ENCODE measurements at regions not wholly inside any gene's neighbourhood (a gene's known extent, or its start where the extent isn't known, plus 50 kb on each side); places are given as distances from the start of the nearest gene placed in this dataset.

- H3K27ac ChIP-seq (ENCODE audit: control insufficient read depth, insufficient read depth, low read length): no peak overlapping the region
- FAIRE-seq: no peak
- no peak overlapping the region for H3K4me2 ChIP-seq (ENCODE audit: control insufficient read depth, extremely low read depth, insufficient read depth, low read depth, low read length)
- no peak for TF ChIP-seq EZH2 (IDR thresholded peaks at IDR 0.05; ENCODE audit: low read length)
- no peak for TF ChIP-seq CTCF (optimal IDR thresholded peaks at IDR 0.05 in 1 of 3, IDR thresholded peaks at IDR 0.05 in 1 of 3, conservative IDR thresholded peaks at IDR 0.05 in 1 of 3; ENCODE audit: extremely low read depth in 1 of 3, insufficient read depth in 2 of 3, low read length in 3 of 3)
- no peak overlapping the region for H3K4me3 ChIP-seq (ENCODE audit: control insufficient read depth in 2 of 3, extremely low read depth in 1 of 3, insufficient read depth in 2 of 3, low read depth in 1 of 3, low read length in 3 of 3)
- no peak overlapping the region for H3K9ac ChIP-seq (ENCODE audit: control insufficient read depth, extremely low read depth, insufficient read depth, low read length)
- H4K20me1 ChIP-seq (ENCODE audit: control insufficient read depth, extremely low read depth, insufficient read depth, low read length): no peaks in the 10 kb centered on the region
- H3K36me3 ChIP-seq (ENCODE audit: control insufficient read depth in 2 of 2, extremely low read depth in 1 of 2, insufficient read depth in 2 of 2, low read length in 2 of 2): no peaks in the 10 kb centered on the region
- no peak for DNase-seq (ENCODE audit: low read depth, low spot score)
- H3K4me1 ChIP-seq (ENCODE audit: control insufficient read depth, extremely low read depth, insufficient read depth, low read length): no peaks in the 10 kb centered on the region
- H3K9me1 ChIP-seq (ENCODE audit: control insufficient read depth, extremely low read depth, insufficient read depth, low read length): no peaks in the 10 kb centered on the region
- no peak overlapping the region for H2AFZ ChIP-seq (ENCODE audit: control insufficient read depth, low read length)
- H3K79me2 ChIP-seq (ENCODE audit: control insufficient read depth, insufficient read depth, low read length): no peaks in the 10 kb centered on the region
- H3K9me3 ChIP-seq (ENCODE audit: control insufficient read depth, low read depth, low read length): peaks cover 5% of the 10 kb centered on the region
- H3K27me3 ChIP-seq (ENCODE audit: control insufficient read depth, extremely low read depth, insufficient read depth, low read length): peaks cover 6% of the 10 kb centered on the region
- dilution Hi-C loops (cut with MboI; ENCODE audit: extremely low pct_ligation_motif_present, low sequenced_read_pairs): no loop called here
Observed at GRCh38 chr16:73286346-73287267, 238.7 kb upstream of the ZFHX3 start.

- no peak overlapping the region for H2AFZ ChIP-seq (ENCODE audit: control insufficient read depth, low read length)
Observed at GRCh38 chr16:73285436-73286201, 237.7 kb upstream of the ZFHX3 start.

More at GRCh38 chr16:73285436-73286201, 237.7 kb upstream of the ZFHX3 start:
- FAIRE-seq (no peak), DNase-seq (ENCODE audit: low read depth, low spot score) (no peak)
- Histone ChIP-seq H4K20me1 (ENCODE audit: control insufficient read depth, extremely low read depth, insufficient read depth, low read length) (no peaks in the 10 kb centered on the region), H3K27ac (ENCODE audit: control insufficient read depth, insufficient read depth, low read length) (no peak overlapping the region), H3K9me3 (ENCODE audit: control insufficient read depth, low read depth, low read length) (peaks cover 5% of the 10 kb centered on the region), H3K36me3 (ENCODE audit: control insufficient read depth in 2 of 2, extremely low read depth in 1 of 2, insufficient read depth in 2 of 2, low read length in 2 of 2) (no peaks in the 10 kb centered on the region), H3K4me2 (ENCODE audit: control insufficient read depth, extremely low read depth, insufficient read depth, low read depth, low read length) (no peak overlapping the region), H3K9me1 (ENCODE audit: control insufficient read depth, extremely low read depth, insufficient read depth, low read length) (no peaks in the 10 kb centered on the region), H3K79me2 (ENCODE audit: control insufficient read depth, insufficient read depth, low read length) (no peaks in the 10 kb centered on the region), H3K9ac (ENCODE audit: control insufficient read depth, extremely low read depth, insufficient read depth, low read length) (no peak overlapping the region), H3K4me3 (ENCODE audit: control insufficient read depth in 2 of 3, extremely low read depth in 1 of 3, insufficient read depth in 2 of 3, low read depth in 1 of 3, low read length in 3 of 3) (no peak overlapping the region), H3K4me1 (ENCODE audit: control insufficient read depth, extremely low read depth, insufficient read depth, low read length) (no peaks in the 10 kb centered on the region), H3K27me3 (ENCODE audit: control insufficient read depth, extremely low read depth, insufficient read depth, low read length) (peaks cover 6% of the 10 kb centered on the region)
- dilution Hi-C loops (cut with MboI; ENCODE audit: extremely low pct_ligation_motif_present, low sequenced_read_pairs): no loop called here
- TF ChIP-seq EZH2 (IDR thresholded peaks at IDR 0.05; ENCODE audit: low read length): no peak

All from keratinocyte (primary cell).